ENCODE measurements at regions not wholly inside any gene's neighbourhood (a gene's known extent, or its start where the extent isn't known, plus 50 kb on each side); places are given as distances from the start of the nearest gene placed in this dataset.
A peak's percentile ranks its signal among the peaks of the same experiment; 100 is the strongest.
"Not testable (repeated sequence)": the region's sequence is repeated elsewhere in the genome, so short reads cannot be mapped to it uniquely, and the experiment has no call there.

DNA sequence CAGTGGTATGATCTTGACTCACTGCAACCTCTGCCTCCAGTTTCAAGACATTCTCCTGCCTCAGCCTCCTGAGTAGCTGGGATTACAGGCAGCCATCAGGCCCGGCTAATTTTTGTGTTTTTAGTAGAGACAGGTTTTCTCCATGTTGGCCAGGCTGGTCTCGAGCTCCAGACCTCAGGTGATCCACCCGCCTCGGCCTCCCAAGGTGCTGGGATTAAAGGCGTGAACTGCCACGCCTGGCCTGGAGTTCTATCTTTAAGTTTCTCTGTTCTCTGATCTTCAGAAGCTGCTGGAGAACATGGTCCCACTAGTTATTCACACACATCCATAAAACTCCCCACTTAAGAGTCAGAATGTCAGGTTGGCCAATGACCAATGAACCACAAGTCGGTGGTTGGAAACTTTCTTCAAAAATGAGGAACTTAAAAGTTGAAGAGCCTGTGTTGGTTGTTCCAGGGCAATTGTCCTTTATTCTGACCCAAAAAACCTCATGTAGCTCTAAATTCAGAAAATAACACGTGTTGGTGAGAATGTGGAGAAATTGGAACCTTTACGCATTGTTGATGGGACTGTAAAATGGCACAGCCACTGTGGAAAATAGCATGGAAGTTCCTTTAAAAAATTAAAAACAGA is 55.9 kb upstream of the PIK3CB start:
- Histone ChIP-seq H3K27ac (no peak overlapping the region), H3K9me3 (replicated peaks in 1 of 3) (no peaks in the 10 kb centered on the region), H3K27me3 (no peaks in the 10 kb centered on the region), H3K4me1 (replicated peaks in 1 of 2) (no peaks in the 10 kb centered on the region), H3K36me3 (replicated peaks in 1 of 2) (no peaks in the 10 kb centered on the region), H3K4me3 (no peak overlapping the region)
- peak in 1 of 7 donors; percentile 2 for DNase-seq
- no peak for TF ChIP-seq POLR2A (IDR thresholded peaks at IDR 0.05)
- TF ChIP-seq, protein P1, sequence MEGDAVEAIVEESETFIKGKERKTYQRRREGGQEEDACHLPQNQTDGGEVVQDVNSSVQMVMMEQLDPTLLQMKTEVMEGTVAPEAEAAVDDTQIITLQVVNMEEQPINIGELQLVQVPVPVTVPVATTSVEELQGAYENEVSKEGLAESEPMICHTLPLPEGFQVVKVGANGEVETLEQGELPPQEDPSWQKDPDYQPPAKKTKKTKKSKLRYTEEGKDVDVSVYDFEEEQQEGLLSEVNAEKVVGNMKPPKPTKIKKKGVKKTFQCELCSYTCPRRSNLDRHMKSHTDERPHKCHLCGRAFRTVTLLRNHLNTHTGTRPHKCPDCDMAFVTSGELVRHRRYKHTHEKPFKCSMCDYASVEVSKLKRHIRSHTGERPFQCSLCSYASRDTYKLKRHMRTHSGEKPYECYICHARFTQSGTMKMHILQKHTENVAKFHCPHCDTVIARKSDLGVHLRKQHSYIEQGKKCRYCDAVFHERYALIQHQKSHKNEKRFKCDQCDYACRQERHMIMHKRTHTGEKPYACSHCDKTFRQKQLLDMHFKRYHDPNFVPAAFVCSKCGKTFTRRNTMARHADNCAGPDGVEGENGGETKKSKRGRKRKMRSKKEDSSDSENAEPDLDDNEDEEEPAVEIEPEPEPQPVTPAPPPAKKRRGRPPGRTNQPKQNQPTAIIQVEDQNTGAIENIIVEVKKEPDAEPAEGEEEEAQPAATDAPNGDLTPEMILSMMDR (IDR thresholded peaks at IDR 0.05) = no peak
- intact Hi-C loops (cut with DNase I) = no loop called here
- 70 to 86% (median 79%) methylated on average over 9 of the region's 9 CpGs for WGBS, 4 donors

DNA sequence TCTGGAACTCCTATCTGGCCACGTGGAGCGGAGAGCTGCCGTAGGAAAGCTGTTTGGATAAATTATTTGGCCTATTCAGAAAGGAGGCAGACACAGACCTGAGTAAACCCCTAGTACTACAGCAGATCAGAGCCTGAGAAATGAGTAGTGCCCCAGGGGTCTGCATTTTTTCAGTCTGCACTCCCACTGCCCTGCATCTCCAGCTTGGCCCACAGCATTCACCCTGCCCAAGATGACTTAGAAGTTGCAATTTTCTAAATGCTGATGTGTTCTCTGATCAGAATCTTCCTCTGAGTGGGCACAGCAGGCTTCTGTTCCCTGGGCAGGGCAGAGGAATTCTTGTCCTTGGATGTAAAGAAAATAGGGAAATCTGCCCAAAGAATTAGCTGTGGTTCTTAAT is 55.1 kb upstream of the PIK3CB start:
- H3K27me3 ChIP-seq = no peaks in the 10 kb centered on the region
- intact Hi-C loops (cut with DNase I) = no loop called here
- TF ChIP-seq, protein P1 (IDR thresholded peaks at IDR 0.05) = no peak
- TF ChIP-seq POLR2A (IDR thresholded peaks at IDR 0.05) = no peak
- H3K4me1 ChIP-seq (replicated peaks in 1 of 2) = no peaks in the 10 kb centered on the region
- DNase-seq = no peak
- WGBS, 4 donors = 60 to 90% (median 89%) methylated on average over 3 of the region's 3 CpGs; no CpG with 5 or more reads in 1 of the 4 donors
- H3K27ac ChIP-seq = no peak overlapping the region
- no peak overlapping the region for H3K4me3 ChIP-seq
- H3K36me3 ChIP-seq (replicated peaks in 1 of 2) = no peaks in the 10 kb centered on the region
- no peaks in the 10 kb centered on the region for H3K9me3 ChIP-seq (replicated peaks in 1 of 3)

DNA sequence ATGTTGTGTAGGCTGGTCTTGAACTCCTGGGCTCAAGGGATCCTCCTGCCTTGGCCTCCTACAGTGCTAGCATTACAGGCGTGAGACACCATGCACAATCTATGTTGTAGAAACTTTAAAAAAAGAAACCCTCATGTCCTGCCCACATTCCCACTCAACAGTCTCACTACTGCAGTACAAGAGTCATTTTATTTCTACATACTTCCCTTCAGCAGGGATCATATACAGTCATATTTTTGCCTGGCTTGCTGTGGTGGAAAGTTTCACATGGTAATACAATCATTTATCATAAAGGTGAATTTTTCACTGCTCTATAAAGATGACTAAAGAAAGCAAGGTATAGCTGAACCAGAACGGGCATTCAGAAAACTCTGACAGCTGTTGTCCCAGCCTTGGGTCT is 53.8 kb upstream of the PIK3CB start:
- H3K9me3 ChIP-seq (replicated peaks in 1 of 3) = no peaks in the 10 kb centered on the region
- no peaks in the 10 kb centered on the region for H3K27me3 ChIP-seq
- H3K27ac ChIP-seq = no peak overlapping the region
- TF ChIP-seq, protein P1 (IDR thresholded peaks at IDR 0.05) = no peak
- TF ChIP-seq POLR2A (IDR thresholded peaks at IDR 0.05) = no peak
- no peaks in the 10 kb centered on the region for H3K36me3 ChIP-seq (replicated peaks in 1 of 2)
- no peaks in the 10 kb centered on the region for H3K4me1 ChIP-seq (replicated peaks in 1 of 2)
- 65 to 81% (median 75%) methylated on average over 2 of the region's 2 CpGs for WGBS, 4 donors
- intact Hi-C loops (cut with DNase I) = no loop called here
- no peak for DNase-seq
- no peak overlapping the region for H3K4me3 ChIP-seq

DNA sequence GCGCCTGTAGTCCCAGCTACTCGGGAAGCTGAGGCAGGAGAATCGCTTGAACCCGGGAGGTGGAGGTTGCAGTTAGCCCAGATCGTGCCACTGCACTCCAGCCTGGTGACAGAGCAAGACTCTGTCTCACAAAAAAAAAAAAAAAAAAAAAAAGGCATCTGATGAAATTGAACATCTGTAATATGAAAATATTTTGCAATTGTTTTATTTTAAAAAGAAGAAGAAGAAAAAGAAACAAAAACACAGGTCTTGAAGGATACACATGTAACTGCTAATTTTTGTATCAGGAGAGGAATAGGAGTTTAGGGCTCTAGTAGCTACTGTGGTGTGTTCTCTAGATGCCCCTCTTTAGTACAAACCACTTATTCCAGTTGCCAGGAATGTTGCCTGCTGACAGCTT is 51.4 kb upstream of the PIK3CB start:
- H3K9me3 ChIP-seq (replicated peaks in 1 of 3); H3K36me3 ChIP-seq (replicated peaks in 1 of 2); H3K4me1 ChIP-seq (replicated peaks in 1 of 2); DNase-seq; intact Hi-C loops (cut with DNase I); H3K4me3 ChIP-seq; H3K27me3 ChIP-seq; H3K27ac ChIP-seq: not testable (repeated sequence)
- WGBS, 4 donors = 73 to 87% (median 79%) methylated on average over 5 of the region's 5 CpGs
